GM19035 (cell line): ENCODE measurements at regions not wholly inside any gene's neighbourhood (a gene's known extent, or its start where the extent isn't known, plus 50 kb on each side); places are given as distances from the start of the nearest gene placed in this dataset.
"Not testable (repeated sequence)": the region's sequence is repeated elsewhere in the genome, so short reads cannot be mapped to it uniquely, and the experiment has no call there.

ENCODE experiments used
- ATAC-seq: cut with Tn5 transposase; IDR thresholded peaks from one replicate; pipeline ENCODE4 v1.9.1; 2021; ENCODE audit not compliant: unreplicated experiment

- ATAC-seq = not testable (repeated sequence)
Observed at GRCh38 chr2:12472265-12472664, 244.5 kb upstream of the TRIB2 start.

- no peak for ATAC-seq
Observed at GRCh38 chr2:12478151-12479064, 238.3 kb upstream of the TRIB2 start.

GRCh38 chr2:12479065-12479601 is 237.6 kb upstream of the TRIB2 start:
- no peak for ATAC-seq

- ATAC-seq = no peak
Observed at GRCh38 chr2:12484536-12485115, 232.1 kb upstream of the TRIB2 start.

GRCh38 chr2:12486205-12487118 is 230.3 kb upstream of the TRIB2 start:
- peak; percentile 40 for ATAC-seq

- no peak for ATAC-seq
Observed at GRCh38 chr2:12487253-12488004, 229.3 kb upstream of the TRIB2 start.

- peak; percentile 45 for ATAC-seq
Observed at GRCh38 chr2:12488352-12489318, 228.1 kb upstream of the TRIB2 start.

GRCh38 chr2:12490641-12491040 is 226.1 kb upstream of the TRIB2 start:
- no peak for ATAC-seq

- not testable (repeated sequence) for ATAC-seq
Observed at GRCh38 chr2:12492360-12492759, 224.4 kb upstream of the TRIB2 start.

GRCh38 chr2:12493031-12493513 is 223.7 kb upstream of the TRIB2 start:
- ATAC-seq = no peak

GRCh38 chr2:12495247-12495868 is 221.4 kb upstream of the TRIB2 start:
- no peak for ATAC-seq

GRCh38 chr2:12498286-12498685 is 218.4 kb upstream of the TRIB2 start:
- ATAC-seq = no peak

GRCh38 chr2:12498704-12499103 is 218.0 kb upstream of the TRIB2 start:
- ATAC-seq = no peak

- ATAC-seq = no peak
Observed at GRCh38 chr2:12500899-12501298, 215.8 kb upstream of the TRIB2 start.

GRCh38 chr2:12501469-12502158 is 215.1 kb upstream of the TRIB2 start:
- peak; percentile 89 for ATAC-seq

- ATAC-seq = no peak
Observed at GRCh38 chr2:12502759-12503158, 214.0 kb upstream of the TRIB2 start.

- ATAC-seq = peak; percentile 42
Observed at GRCh38 chr2:12504443-12504842, 212.3 kb upstream of the TRIB2 start.

GRCh38 chr2:12506846-12507245 is 209.9 kb upstream of the TRIB2 start:
- no peak for ATAC-seq
